ENCODE measurements at regions not wholly inside any gene's neighbourhood (a gene's known extent, or its start where the extent isn't known, plus 50 kb on each side); places are given as distances from the start of the nearest gene placed in this dataset.

DNA sequence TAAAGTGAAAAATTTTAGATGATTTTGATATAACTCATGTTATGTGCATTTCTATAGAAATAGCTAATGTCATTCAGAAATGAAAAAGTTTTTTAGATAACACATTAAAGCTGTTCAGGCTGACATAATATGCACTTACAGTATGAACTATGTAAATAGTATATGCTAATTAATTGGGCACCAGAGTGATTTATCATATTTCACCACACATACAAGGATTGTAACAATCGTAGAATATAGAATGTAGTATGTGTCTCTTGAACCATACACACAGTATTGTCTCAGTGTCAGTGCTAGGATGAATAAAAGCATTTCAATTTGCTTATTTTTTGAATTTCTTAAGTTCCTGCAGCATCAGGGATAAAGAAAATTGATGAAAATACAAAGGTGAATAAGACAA, 710.0 kb downstream of the OTOL1 start:
- ATAC-seq: no peak
- ChIA-PET CTCF (no interaction called here), POLR2A (no interaction called here)
- Mint-ChIP-seq H3K4me3 (no peak overlapping the region), H3K27me3 (no peaks in the 10 kb centered on the region), H3K36me3 (ENCODE audit: low read depth) (no peaks in the 10 kb centered on the region), H3K27ac (no peak overlapping the region), H3K4me1 (ENCODE audit: low read depth) (no peaks in the 10 kb centered on the region), H3K9me3 (peaks cover 1% of the 10 kb centered on the region)
- TF ChIP-seq, protein P1, sequence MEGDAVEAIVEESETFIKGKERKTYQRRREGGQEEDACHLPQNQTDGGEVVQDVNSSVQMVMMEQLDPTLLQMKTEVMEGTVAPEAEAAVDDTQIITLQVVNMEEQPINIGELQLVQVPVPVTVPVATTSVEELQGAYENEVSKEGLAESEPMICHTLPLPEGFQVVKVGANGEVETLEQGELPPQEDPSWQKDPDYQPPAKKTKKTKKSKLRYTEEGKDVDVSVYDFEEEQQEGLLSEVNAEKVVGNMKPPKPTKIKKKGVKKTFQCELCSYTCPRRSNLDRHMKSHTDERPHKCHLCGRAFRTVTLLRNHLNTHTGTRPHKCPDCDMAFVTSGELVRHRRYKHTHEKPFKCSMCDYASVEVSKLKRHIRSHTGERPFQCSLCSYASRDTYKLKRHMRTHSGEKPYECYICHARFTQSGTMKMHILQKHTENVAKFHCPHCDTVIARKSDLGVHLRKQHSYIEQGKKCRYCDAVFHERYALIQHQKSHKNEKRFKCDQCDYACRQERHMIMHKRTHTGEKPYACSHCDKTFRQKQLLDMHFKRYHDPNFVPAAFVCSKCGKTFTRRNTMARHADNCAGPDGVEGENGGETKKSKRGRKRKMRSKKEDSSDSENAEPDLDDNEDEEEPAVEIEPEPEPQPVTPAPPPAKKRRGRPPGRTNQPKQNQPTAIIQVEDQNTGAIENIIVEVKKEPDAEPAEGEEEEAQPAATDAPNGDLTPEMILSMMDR (IDR thresholded peaks at IDR 0.05): no peak
- intact Hi-C loops (cut with micrococcal nuclease): no loop called here
- DNase-seq: no peak

DNA sequence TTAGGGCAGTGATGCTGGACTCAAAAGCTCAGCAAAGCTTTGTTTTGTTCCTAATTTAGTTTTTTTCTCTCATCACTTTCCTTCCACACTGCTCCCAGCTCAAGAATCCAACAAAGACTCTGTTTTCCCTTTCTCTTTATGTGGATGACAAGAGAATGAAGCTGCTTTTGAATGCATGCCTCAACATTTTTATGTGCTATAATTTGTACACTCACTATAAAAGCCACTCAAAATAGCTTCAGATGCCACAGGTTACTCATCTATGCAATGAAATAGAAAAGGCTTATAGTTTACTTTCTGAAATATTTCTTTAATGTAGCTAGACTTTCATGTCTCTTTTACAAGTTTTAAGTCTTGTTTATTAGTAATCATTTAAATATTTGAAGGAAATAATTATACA, 714.9 kb downstream of the OTOL1 start:
- CTCF ChIA-PET: interaction anchor here (1.2 kb wide), 1 partner anchor 9 kb away, joined by 3 read pairs; no protein-coding TSS in a partner anchor
- no peak for DNase-seq

DNA sequence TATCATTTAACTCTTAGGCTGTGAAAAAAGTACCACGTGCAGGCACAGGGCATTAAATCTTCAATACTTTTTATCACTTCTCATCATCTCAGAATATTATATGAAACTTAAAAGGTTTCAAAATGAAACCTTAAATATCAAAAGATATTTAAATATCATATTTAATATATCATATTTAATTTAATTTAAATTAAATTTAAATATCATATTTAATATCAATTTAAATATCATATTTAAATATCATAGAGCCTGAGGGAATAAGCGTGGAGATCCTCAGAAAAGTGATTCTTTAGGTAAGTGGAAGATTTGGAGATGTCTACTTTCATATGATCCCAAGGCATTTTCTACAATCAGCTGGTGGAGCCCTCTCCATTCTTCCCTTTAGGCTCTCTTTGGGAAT, 716.6 kb downstream of the OTOL1 start:
- ATAC-seq (no peak), DNase-seq (no peak)
- H3K9me3 Mint-ChIP-seq: no peaks in the 10 kb centered on the region
- no peaks in the 10 kb centered on the region for H3K36me3 Mint-ChIP-seq (ENCODE audit: low read depth)
- ChIA-PET POLR2A (no interaction called here), CTCF (no interaction called here)
- H3K27me3 Mint-ChIP-seq: no peaks in the 10 kb centered on the region
- TF ChIP-seq, protein P1 (IDR thresholded peaks at IDR 0.05): no peak
- intact Hi-C loops (cut with micrococcal nuclease): no loop called here
- no peak overlapping the region for H3K4me3 Mint-ChIP-seq
- H3K27ac Mint-ChIP-seq: no peak overlapping the region
- H3K4me1 Mint-ChIP-seq (ENCODE audit: low read depth): no peaks in the 10 kb centered on the region

More for the DNA sequence above, 714.9 kb downstream of the OTOL1 start:
- intact Hi-C loops (cut with micrococcal nuclease): no loop called here
- no peaks in the 10 kb centered on the region for H3K36me3 Mint-ChIP-seq (ENCODE audit: low read depth)
- no peak overlapping the region for H3K27ac Mint-ChIP-seq
- no peak for ATAC-seq
- POLR2A ChIA-PET: no interaction called here
- no peaks in the 10 kb centered on the region for H3K4me1 Mint-ChIP-seq (ENCODE audit: low read depth)
- TF ChIP-seq, protein P1 (IDR thresholded peaks at IDR 0.05): no peak
- no peak overlapping the region for H3K4me3 Mint-ChIP-seq
- no peaks in the 10 kb centered on the region for H3K27me3 Mint-ChIP-seq
- no peaks in the 10 kb centered on the region for H3K9me3 Mint-ChIP-seq

DNA sequence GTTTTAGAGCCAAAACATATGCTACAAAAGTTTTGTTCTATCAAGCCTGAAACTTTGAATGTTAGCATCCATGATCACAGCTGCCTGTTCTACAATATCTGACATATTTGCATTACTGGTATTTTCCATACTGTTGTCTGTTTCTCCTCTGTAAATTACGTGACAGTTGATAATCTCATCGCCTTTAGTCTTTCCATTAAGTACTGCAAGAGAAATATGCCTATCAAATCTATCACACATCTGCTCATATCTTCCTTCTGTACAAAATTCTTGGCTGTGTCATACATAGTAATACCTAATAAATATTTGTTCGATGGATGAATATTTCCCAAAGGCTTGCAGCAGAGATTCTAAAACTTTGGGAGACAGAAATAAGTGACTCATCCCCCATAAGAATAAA, 717.3 kb downstream of the OTOL1 start:
- ChIA-PET CTCF (no interaction called here), POLR2A (interaction anchor here (0.6 kb wide), 1 partner anchor 12 kb away, joined by 3 read pairs; no protein-coding TSS in a partner anchor)
- no peaks in the 10 kb centered on the region for H3K4me1 Mint-ChIP-seq (ENCODE audit: low read depth)
- H3K27me3 Mint-ChIP-seq: no peaks in the 10 kb centered on the region
- TF ChIP-seq, protein P1 (IDR thresholded peaks at IDR 0.05): no peak
- no peak for DNase-seq
- no peak overlapping the region for H3K4me3 Mint-ChIP-seq
- no peaks in the 10 kb centered on the region for H3K9me3 Mint-ChIP-seq
- ATAC-seq: no peak
- intact Hi-C loops (cut with micrococcal nuclease): no loop called here
- no peaks in the 10 kb centered on the region for H3K36me3 Mint-ChIP-seq (ENCODE audit: low read depth)
- no peak overlapping the region for H3K27ac Mint-ChIP-seq

DNA sequence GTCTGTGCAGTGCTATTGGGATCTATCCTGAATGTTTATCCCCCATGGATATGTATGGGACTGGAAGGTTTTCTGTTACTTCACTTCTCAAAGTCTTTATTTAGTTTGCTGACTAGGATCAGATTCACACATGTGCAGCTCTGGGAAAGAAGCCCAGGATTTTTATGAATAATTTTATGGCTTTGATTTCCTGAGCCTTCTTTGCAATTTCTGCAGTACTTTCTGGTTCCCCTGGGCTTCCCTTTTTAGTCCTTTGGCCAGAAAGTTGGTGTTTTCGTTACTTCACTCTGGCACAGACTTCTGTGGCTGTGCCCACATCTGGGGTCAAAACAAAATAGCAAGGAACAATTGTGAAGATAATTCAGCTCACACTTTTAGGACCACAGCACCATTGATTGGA, 721.0 kb downstream of the OTOL1 start:
- Mint-ChIP-seq H3K9me3 (peaks cover 2% of the 10 kb centered on the region), H3K27me3 (no peaks in the 10 kb centered on the region), H3K27ac (no peak overlapping the region), H3K36me3 (ENCODE audit: low read depth) (no peaks in the 10 kb centered on the region), H3K4me3 (no peak overlapping the region), H3K4me1 (ENCODE audit: low read depth) (no peaks in the 10 kb centered on the region)
- DNase-seq: no peak
- no peak for ATAC-seq
- TF ChIP-seq, protein P1 (IDR thresholded peaks at IDR 0.05): no peak
- ChIA-PET POLR2A (no interaction called here), CTCF (no interaction called here)
- intact Hi-C loops (cut with micrococcal nuclease): no loop called here
